OCI-LY3 (cell line): ENCODE measurements at regions not wholly inside any gene's neighbourhood (a gene's known extent, or its start where the extent isn't known, plus 50 kb on each side); places are given as distances from the start of the nearest gene placed in this dataset.

Source experiments
- EZH2phosphoT487 ChIP-seq: fragments of 200-600 bp; shearing (Covaris generic); IDR thresholded peaks from 2 replicates; pipeline ENCODE4 v1.6.1; 2018; ENCODE audit warnings: antibody characterized with exemption, mixed run types, low read depth
- TF ChIP-seq, protein P1 (sequence below): fragments of 200-600, 300-600 bp; sonication (generic); IDR thresholded peaks from 2 replicates; pipeline ENCODE4 v1.5.1; 2014; ENCODE audit warnings: antibody characterized with exemption, low read length, low read depth

DNA sequence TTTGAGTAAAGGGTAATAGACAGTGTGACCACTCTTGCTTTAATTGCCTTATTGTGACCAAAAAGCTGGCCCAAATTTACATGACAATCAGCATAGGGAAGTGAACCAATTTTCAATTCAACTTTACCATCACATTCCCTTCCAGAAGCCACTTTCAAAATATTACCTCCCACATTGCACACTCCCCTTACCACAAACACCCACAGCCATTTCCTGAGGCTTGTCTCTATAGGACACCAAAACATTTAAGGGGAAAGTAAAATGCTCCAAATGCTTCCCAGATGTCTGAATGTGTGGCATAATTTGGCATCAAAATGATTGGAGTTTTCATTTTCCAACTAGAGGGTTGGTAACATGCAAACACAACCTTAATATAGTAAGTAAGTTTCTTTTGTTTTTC lies 616.1 kb downstream of the SLC4A3 start:
- TF ChIP-seq, protein P1, sequence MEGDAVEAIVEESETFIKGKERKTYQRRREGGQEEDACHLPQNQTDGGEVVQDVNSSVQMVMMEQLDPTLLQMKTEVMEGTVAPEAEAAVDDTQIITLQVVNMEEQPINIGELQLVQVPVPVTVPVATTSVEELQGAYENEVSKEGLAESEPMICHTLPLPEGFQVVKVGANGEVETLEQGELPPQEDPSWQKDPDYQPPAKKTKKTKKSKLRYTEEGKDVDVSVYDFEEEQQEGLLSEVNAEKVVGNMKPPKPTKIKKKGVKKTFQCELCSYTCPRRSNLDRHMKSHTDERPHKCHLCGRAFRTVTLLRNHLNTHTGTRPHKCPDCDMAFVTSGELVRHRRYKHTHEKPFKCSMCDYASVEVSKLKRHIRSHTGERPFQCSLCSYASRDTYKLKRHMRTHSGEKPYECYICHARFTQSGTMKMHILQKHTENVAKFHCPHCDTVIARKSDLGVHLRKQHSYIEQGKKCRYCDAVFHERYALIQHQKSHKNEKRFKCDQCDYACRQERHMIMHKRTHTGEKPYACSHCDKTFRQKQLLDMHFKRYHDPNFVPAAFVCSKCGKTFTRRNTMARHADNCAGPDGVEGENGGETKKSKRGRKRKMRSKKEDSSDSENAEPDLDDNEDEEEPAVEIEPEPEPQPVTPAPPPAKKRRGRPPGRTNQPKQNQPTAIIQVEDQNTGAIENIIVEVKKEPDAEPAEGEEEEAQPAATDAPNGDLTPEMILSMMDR: no peak
- no peak for TF ChIP-seq EZH2phosphoT487
